C4-2B (cell line): ENCODE measurements at regions not wholly inside any gene's neighbourhood (a gene's known extent, or its start where the extent isn't known, plus 50 kb on each side); places are given as distances from the start of the nearest gene placed in this dataset.

Experiments used
- ZFX ChIP-seq: fragments of 450-650 bp; IDR thresholded peaks from 2 replicates; pipeline ENCODE4 v1.6.1; 2017
- TF ChIP-seq, protein P1 (sequence below): fragments of 450-650 bp; conservative IDR thresholded peaks from 2 replicates; pipeline ENCODE4 v1.5.1; 2017; ENCODE audit warnings: mild to moderate bottlenecking

DNA sequence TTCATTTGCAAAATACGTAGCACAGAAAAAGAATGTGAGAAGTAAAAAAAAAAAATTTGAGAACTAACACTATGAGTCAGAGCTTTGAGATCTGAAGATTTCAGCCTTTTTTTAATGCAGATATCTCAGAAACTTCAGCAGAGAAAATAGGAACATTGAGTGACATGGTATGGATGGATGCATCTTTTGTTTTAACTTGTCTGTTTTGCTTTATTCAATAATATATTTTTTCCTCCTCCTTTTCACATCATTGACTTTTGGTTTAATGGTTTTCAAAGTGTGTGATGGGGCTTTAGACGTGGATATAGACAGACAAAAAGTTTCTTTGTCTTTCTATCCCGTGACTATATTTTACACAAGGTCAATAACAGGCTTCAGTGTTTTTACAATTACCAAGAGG, 426.7 kb upstream of the FRG2C start:
- TF ChIP-seq, protein P1, sequence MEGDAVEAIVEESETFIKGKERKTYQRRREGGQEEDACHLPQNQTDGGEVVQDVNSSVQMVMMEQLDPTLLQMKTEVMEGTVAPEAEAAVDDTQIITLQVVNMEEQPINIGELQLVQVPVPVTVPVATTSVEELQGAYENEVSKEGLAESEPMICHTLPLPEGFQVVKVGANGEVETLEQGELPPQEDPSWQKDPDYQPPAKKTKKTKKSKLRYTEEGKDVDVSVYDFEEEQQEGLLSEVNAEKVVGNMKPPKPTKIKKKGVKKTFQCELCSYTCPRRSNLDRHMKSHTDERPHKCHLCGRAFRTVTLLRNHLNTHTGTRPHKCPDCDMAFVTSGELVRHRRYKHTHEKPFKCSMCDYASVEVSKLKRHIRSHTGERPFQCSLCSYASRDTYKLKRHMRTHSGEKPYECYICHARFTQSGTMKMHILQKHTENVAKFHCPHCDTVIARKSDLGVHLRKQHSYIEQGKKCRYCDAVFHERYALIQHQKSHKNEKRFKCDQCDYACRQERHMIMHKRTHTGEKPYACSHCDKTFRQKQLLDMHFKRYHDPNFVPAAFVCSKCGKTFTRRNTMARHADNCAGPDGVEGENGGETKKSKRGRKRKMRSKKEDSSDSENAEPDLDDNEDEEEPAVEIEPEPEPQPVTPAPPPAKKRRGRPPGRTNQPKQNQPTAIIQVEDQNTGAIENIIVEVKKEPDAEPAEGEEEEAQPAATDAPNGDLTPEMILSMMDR, result no peak
- no peak for TF ChIP-seq ZFX
